ENCODE measurements at regions not wholly inside any gene's neighbourhood (a gene's known extent, or its start where the extent isn't known, plus 50 kb on each side); places are given as distances from the start of the nearest gene placed in this dataset.

GRCh38 chr2:146985753-146986152 is 859.1 kb upstream of the ACVR2A start:
- TF ChIP-seq CTCF (conservative IDR thresholded peaks at IDR 0.05 in 1 of 2, IDR thresholded peaks at IDR 0.05 in 1 of 2; ENCODE audit: low read depth in 1 of 2, low read length in 2 of 2) (no peak), EZH2 (IDR thresholded peaks at IDR 0.05; ENCODE audit: low read length, missing control alignments) (no peak)

Measured in fibroblast of lung (primary cell).